ENCODE measurements at regions not wholly inside any gene's neighbourhood (a gene's known extent, or its start where the extent isn't known, plus 50 kb on each side); places are given as distances from the start of the nearest gene placed in this dataset.

DNA sequence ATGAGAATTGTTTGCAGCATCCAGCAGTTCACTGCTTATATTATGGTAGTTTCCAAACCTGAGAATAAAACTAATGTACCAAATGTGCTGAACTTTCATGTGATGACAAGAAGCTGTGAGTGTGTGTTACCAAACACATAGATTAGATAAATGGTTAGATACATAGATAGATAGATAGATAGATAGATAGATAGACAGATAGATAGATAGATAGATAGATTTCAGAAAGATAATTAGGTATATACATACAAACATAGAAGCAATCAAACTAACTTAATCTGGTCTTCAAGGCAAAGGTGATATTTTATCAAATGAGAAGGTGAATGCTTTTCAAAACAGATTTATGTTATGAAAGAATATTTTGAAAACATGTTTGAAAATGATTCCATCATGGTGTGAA lies 147.3 kb upstream of the C11orf58 start:
- H3K4me1 ChIP-seq (ENCODE audit: insufficient read depth, low read length) = no peaks in the 10 kb centered on the region
- no peak overlapping the region for H3K27ac ChIP-seq (ENCODE audit: insufficient read length, low read depth, low read length)
- TF ChIP-seq, protein P1, sequence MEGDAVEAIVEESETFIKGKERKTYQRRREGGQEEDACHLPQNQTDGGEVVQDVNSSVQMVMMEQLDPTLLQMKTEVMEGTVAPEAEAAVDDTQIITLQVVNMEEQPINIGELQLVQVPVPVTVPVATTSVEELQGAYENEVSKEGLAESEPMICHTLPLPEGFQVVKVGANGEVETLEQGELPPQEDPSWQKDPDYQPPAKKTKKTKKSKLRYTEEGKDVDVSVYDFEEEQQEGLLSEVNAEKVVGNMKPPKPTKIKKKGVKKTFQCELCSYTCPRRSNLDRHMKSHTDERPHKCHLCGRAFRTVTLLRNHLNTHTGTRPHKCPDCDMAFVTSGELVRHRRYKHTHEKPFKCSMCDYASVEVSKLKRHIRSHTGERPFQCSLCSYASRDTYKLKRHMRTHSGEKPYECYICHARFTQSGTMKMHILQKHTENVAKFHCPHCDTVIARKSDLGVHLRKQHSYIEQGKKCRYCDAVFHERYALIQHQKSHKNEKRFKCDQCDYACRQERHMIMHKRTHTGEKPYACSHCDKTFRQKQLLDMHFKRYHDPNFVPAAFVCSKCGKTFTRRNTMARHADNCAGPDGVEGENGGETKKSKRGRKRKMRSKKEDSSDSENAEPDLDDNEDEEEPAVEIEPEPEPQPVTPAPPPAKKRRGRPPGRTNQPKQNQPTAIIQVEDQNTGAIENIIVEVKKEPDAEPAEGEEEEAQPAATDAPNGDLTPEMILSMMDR (conservative IDR thresholded peaks at IDR 0.05) = no peak
- Mint-ChIP-seq H3K27me3 (ENCODE audit: low read depth) (peaks cover 30% of the 10 kb centered on the region), H3K4me1 (no peaks in the 10 kb centered on the region), H3K36me3 (ENCODE audit: insufficient read depth in 1 of 3, low read depth in 3 of 3) (no peaks in the 10 kb centered on the region), H3K4me3 (no peak overlapping the region), H3K27ac (no peak overlapping the region), H3K9me3 (no peaks in the 10 kb centered on the region)
- no peaks in the 10 kb centered on the region for H4K20me1 ChIP-seq (ENCODE audit: control insufficient read depth, insufficient read depth, insufficient read length)
- H4K8ac ChIP-seq (replicated peaks; ENCODE audit: insufficient read length, low read depth, low read length) = no peak overlapping the region
- no peak overlapping the region for H4K5ac ChIP-seq (ENCODE audit: insufficient read length, low read depth, low read length)
- no peaks in the 10 kb centered on the region for H3K79me1 ChIP-seq (ENCODE audit: insufficient read depth, low read depth, low read length, poor library complexity, severe bottlenecking)
- no peak overlapping the region for H2BK20ac ChIP-seq (ENCODE audit: low read depth, low read length, poor library complexity, severe bottlenecking)
- H3K9me3 ChIP-seq (ENCODE audit: control insufficient read depth, low read depth, low read length) = no peaks in the 10 kb centered on the region
- no peak overlapping the region for H3K4ac ChIP-seq (ENCODE audit: low read depth, low read length)
- no peak overlapping the region for H2BK5ac ChIP-seq (ENCODE audit: insufficient read length, low read length)
- no peak overlapping the region for H3K18ac ChIP-seq (ENCODE audit: insufficient read length, low read depth, low read length)
- H3K56ac ChIP-seq (ENCODE audit: insufficient read length, low read depth, low read length) = no peak overlapping the region
- H4K91ac ChIP-seq (ENCODE audit: insufficient read length, low read depth, low read length) = no peak overlapping the region
- no peak overlapping the region for H2AFZ ChIP-seq (ENCODE audit: low read length)
- no peak overlapping the region for H2AK5ac ChIP-seq (ENCODE audit: insufficient read length, low read length)
- no peak overlapping the region for H3K23ac ChIP-seq (ENCODE audit: insufficient read length, low read depth, low read length)
- no peak overlapping the region for H3K14ac ChIP-seq (ENCODE audit: insufficient read depth, low read length)
- no peak overlapping the region for H2BK120ac ChIP-seq (ENCODE audit: low read depth, low read length, poor library complexity, severe bottlenecking)
- H3K27me3 ChIP-seq (ENCODE audit: insufficient read depth, low read length) = no peaks in the 10 kb centered on the region
- DNase-seq = no peak
- no peaks in the 10 kb centered on the region for H3K23me2 ChIP-seq (ENCODE audit: insufficient read length, low read depth, low read length, poor library complexity, severe bottlenecking)
- H2BK15ac ChIP-seq (ENCODE audit: low read depth, low read length) = no peak overlapping the region
- no peaks in the 10 kb centered on the region for H3K79me2 ChIP-seq (ENCODE audit: insufficient read depth, low read length)
- no peak overlapping the region for H3K4me2 ChIP-seq (ENCODE audit: insufficient read depth, insufficient read length, low read length)
- no peak overlapping the region for H3K9ac ChIP-seq (ENCODE audit: extremely low read depth, insufficient read length, low read length)
- H2BK12ac ChIP-seq (ENCODE audit: insufficient read length, low read depth, low read length) = no peak overlapping the region
- H3T11ph ChIP-seq (ENCODE audit: low read length) = no peak overlapping the region

All from H9 (cell line).